ENCODE measurements at regions not wholly inside any gene's neighbourhood (a gene's known extent, or its start where the extent isn't known, plus 50 kb on each side); places are given as distances from the start of the nearest gene placed in this dataset.

GRCh38 chr16:35689764-35690163, 2230.4 kb downstream of the TP53TG3F start:
- no peak for TF ChIP-seq CTCF (IDR thresholded peaks at IDR 0.05; ENCODE audit: borderline replicate concordance, control extremely low read depth, extremely low read depth, insufficient read depth, missing control alignments)
- no peak for DNase-seq (ENCODE audit: low spot score)
- in situ Hi-C loops (cut with MboI; ENCODE audit: low sequenced_read_pairs, unreplicated experiment), result no loop called here

- in situ Hi-C loops (cut with MboI; ENCODE audit: low sequenced_read_pairs, unreplicated experiment), result no loop called here
- TF ChIP-seq CTCF (IDR thresholded peaks at IDR 0.05; ENCODE audit: borderline replicate concordance, control extremely low read depth, extremely low read depth, insufficient read depth, missing control alignments), result no peak
- no peak for DNase-seq (ENCODE audit: low spot score)
Measured at GRCh38 chr16:35690413-35690812, 2231.0 kb downstream of the TP53TG3F start.

GRCh38 chr16:35691057-35691456, 2231.6 kb downstream of the TP53TG3F start:
- in situ Hi-C loops (cut with MboI; ENCODE audit: low sequenced_read_pairs, unreplicated experiment), result no loop called here
- no peak for DNase-seq (ENCODE audit: low spot score)
- TF ChIP-seq CTCF (IDR thresholded peaks at IDR 0.05; ENCODE audit: borderline replicate concordance, control extremely low read depth, extremely low read depth, insufficient read depth, missing control alignments), result no peak

- TF ChIP-seq CTCF (IDR thresholded peaks at IDR 0.05; ENCODE audit: borderline replicate concordance, control extremely low read depth, extremely low read depth, insufficient read depth, missing control alignments), result no peak
- DNase-seq (ENCODE audit: low spot score), result no peak
- in situ Hi-C loops (cut with MboI; ENCODE audit: low sequenced_read_pairs, unreplicated experiment), result no loop called here
Measured at GRCh38 chr16:35692824-35693223, 2233.4 kb downstream of the TP53TG3F start.

- no peak for DNase-seq (ENCODE audit: low spot score)
- TF ChIP-seq CTCF (IDR thresholded peaks at IDR 0.05; ENCODE audit: borderline replicate concordance, control extremely low read depth, extremely low read depth, insufficient read depth, missing control alignments), result no peak
- in situ Hi-C loops (cut with MboI; ENCODE audit: low sequenced_read_pairs, unreplicated experiment), result loop anchor here (25.0 kb wide), 1 partner anchor 120 kb away; no protein-coding TSS in a partner anchor
Measured at GRCh38 chr16:35706901-35707300, 2247.5 kb downstream of the TP53TG3F start.

GRCh38 chr16:35711435-35711834, 2252.0 kb downstream of the TP53TG3F start:
- in situ Hi-C loops (cut with MboI; ENCODE audit: low sequenced_read_pairs, unreplicated experiment), result loop anchor here (25.0 kb wide), 1 partner anchor 124 kb away; no protein-coding TSS in a partner anchor
- DNase-seq (ENCODE audit: low spot score), result no peak
- TF ChIP-seq CTCF (IDR thresholded peaks at IDR 0.05; ENCODE audit: borderline replicate concordance, control extremely low read depth, extremely low read depth, insufficient read depth, missing control alignments), result no peak

GRCh38 chr16:35711958-35712357, 2252.5 kb downstream of the TP53TG3F start:
- DNase-seq (ENCODE audit: low spot score), result no peak
- no peak for TF ChIP-seq CTCF (IDR thresholded peaks at IDR 0.05; ENCODE audit: borderline replicate concordance, control extremely low read depth, extremely low read depth, insufficient read depth, missing control alignments)
- in situ Hi-C loops (cut with MboI; ENCODE audit: low sequenced_read_pairs, unreplicated experiment), result loop anchor here (25.0 kb wide), 1 partner anchor 125 kb away; no protein-coding TSS in a partner anchor

Data from GM13976 (cell line).